PC-3 (cell line): ENCODE measurements at regions not wholly inside any gene's neighbourhood (a gene's known extent, or its start where the extent isn't known, plus 50 kb on each side); places are given as distances from the start of the nearest gene placed in this dataset.

Experiments used
- ATAC-seq: fragments of 200-7000 bp; cut with Tn5 transposase; 2 replicates; pipeline ENCODE4 v1.9.1; 2020; ENCODE audit warnings: mild to moderate bottlenecking, moderate library complexity
- BruUV-seq: library from RNA; stranded (reverse); fragments of 400-500 nt; replicated peaks from 2 replicates; lab custom pipeline; 2021; lab: Mats Ljungman, UMichigan
- CTCF ChIA-PET: fragments of 300-600 bp; sonication (Branson Sonifier 250); formaldehyde crosslinking; loops from one replicate; lab custom pipeline; 2022; ENCODE audit warnings: antibody characterized with exemption; lab: Charles Lee
- POLR2A ChIA-PET: fragments of 300-600 bp; sonication (Branson Sonifier 250); formaldehyde crosslinking; loops from one replicate; lab custom pipeline; 2022; ENCODE audit warnings: antibody characterized with exemption; ENCODE audit not compliant: unreplicated experiment; lab: Charles Lee
- DNase-seq: peaks from one replicate; pipeline ENCODE4 v3.0.0-alpha.2; 2015
- H2AFZ ChIP-seq: fragments of 300-600 bp; sonication (generic); 2 replicates; pipeline ENCODE4 v1.6.0; 2016; ENCODE audit warnings: antibody characterized with exemption, low read length
- H3F3A ChIP-seq: fragments of 300-600 bp; sonication (generic); one replicate; pipeline ENCODE4 v1.6.0; 2017; ENCODE audit warnings: antibody characterized with exemption, low read length, control low read depth, mild to moderate bottlenecking; ENCODE audit not compliant: unreplicated experiment
- H3K27ac ChIP-seq: fragments of 300-600 bp; sonication (generic); 2 replicates; pipeline ENCODE4 v1.5.1; 2016; ENCODE audit warnings: mild to moderate bottlenecking, low read length
- H3K27me3 ChIP-seq: fragments of 300-600 bp; sonication (generic); 2 replicates; pipeline ENCODE4 v1.6.1; 2016; ENCODE audit warnings: low read length, mixed read lengths
- H3K36me3 ChIP-seq: fragments of 300-600 bp; sonication (generic); 2 replicates; pipeline ENCODE4 v1.6.1; 2016; ENCODE audit warnings: low read depth, mixed run types, low read length, mixed read lengths
- H3K4me1 ChIP-seq: fragments of 300-600 bp; sonication (generic); 2 replicates; pipeline ENCODE4 v1.5.1; 2016; ENCODE audit warnings: low read length; ENCODE audit not compliant: insufficient read depth
- H3K4me2 ChIP-seq: fragments of 300-600 bp; sonication (generic); 2 replicates; pipeline ENCODE4 v1.6.0; 2016; ENCODE audit warnings: low read length
- H3K4me3 ChIP-seq: fragments of 300-600 bp; sonication (generic); 2 replicates; pipeline ENCODE4 v1.5.1; 2016; ENCODE audit warnings: mild to moderate bottlenecking, low read length, mixed read lengths
- H3K79me2 ChIP-seq: fragments of 300-600 bp; sonication (generic); 2 replicates; pipeline ENCODE4 v1.6.1; 2017; ENCODE audit warnings: low read length, mixed read lengths
- H3K9ac ChIP-seq: fragments of 300-600 bp; sonication (generic); 2 replicates; pipeline ENCODE4 v1.6.0; 2016; ENCODE audit warnings: mild to moderate bottlenecking, low read length
- H3K9me2 ChIP-seq: fragments of 300-600 bp; sonication (generic); replicated peaks from 2 replicates; pipeline ENCODE4 v1.6.1; 2016; ENCODE audit warnings: mixed run types, low read length, mixed read lengths
- H3K9me3 ChIP-seq: fragments of 300-600 bp; sonication (generic); 2 replicates; pipeline ENCODE4 v1.6.1; 2016; ENCODE audit warnings: low read length, mixed read lengths
- H4K20me1 ChIP-seq: fragments of 300-600 bp; sonication (generic); 2 replicates; pipeline ENCODE4 v1.6.1; 2016; ENCODE audit warnings: low read length, mixed read lengths
- EZH2 ChIP-seq: fragments of 300-600 bp; sonication (generic); IDR thresholded peaks from one replicate; pipeline ENCODE4 v1.6.1; 2017; ENCODE audit warnings: antibody characterized with exemption, mild to moderate bottlenecking, low read length; ENCODE audit not compliant: unreplicated experiment
- EZH2phosphoT487 ChIP-seq: fragments of 300-600 bp; sonication (generic); IDR thresholded peaks from 2 replicates; pipeline ENCODE4 v1.6.1; 2018; ENCODE audit warnings: mild to moderate bottlenecking, antibody characterized with exemption, low read length, borderline replicate concordance
- intact Hi-C: fragments of 100-400 bp; cut with micrococcal nuclease; formaldehyde crosslinking; loops from 2 replicates; pipeline ENCODE4 v1.9.0; 2023
- TF ChIP-seq, protein P1 (sequence below): fragments of 300-600 bp; sonication (generic); conservative IDR thresholded peaks from 2 replicates; pipeline ENCODE4 v1.5.1; 2017; ENCODE audit warnings: antibody characterized with exemption, low read depth, mild to moderate bottlenecking, low read length

GRCh38 chr15:37252530-37252929 lies 152.2 kb upstream of the MEIS2 start:
- H4K20me1 ChIP-seq: no peaks in the 10 kb centered on the region
- no TSS peak for BruUV-seq
- no peak overlapping the region for H3K4me3 ChIP-seq
- CTCF ChIA-PET: no interaction called here
- H3K9me2 ChIP-seq: no peaks in the 10 kb centered on the region
- H3K36me3 ChIP-seq: no peaks in the 10 kb centered on the region
- no peak overlapping the region for H3K27ac ChIP-seq
- no peaks in the 10 kb centered on the region for H3K4me1 ChIP-seq
- peaks cover 35% of the 10 kb centered on the region for H3K27me3 ChIP-seq
- DNase-seq (no peak), ATAC-seq (no peak)
- intact Hi-C loops: no loop called here
- no peak overlapping the region for H3K9ac ChIP-seq
- POLR2A ChIA-PET: no interaction called here
- no peak overlapping the region for H3K4me2 ChIP-seq
- no peaks in the 10 kb centered on the region for H3F3A ChIP-seq
- no peaks in the 10 kb centered on the region for H3K9me3 ChIP-seq
- H3K79me2 ChIP-seq: no peaks in the 10 kb centered on the region
- H2AFZ ChIP-seq: no peak overlapping the region
- no peak for TF ChIP-seq EZH2phosphoT487

GRCh38 chr15:37253877-37254276 lies 153.5 kb upstream of the MEIS2 start:
- H3K9ac ChIP-seq: no peak overlapping the region
- H3K4me1 ChIP-seq: no peaks in the 10 kb centered on the region
- no peak overlapping the region for H2AFZ ChIP-seq
- no peak overlapping the region for H3K27ac ChIP-seq
- DNase-seq: no peak
- H3K36me3 ChIP-seq: no peaks in the 10 kb centered on the region
- ChIA-PET CTCF (no interaction called here), POLR2A (no interaction called here)
- TF ChIP-seq EZH2phosphoT487 (no peak), EZH2 (no peak)
- TF ChIP-seq, protein P1, sequence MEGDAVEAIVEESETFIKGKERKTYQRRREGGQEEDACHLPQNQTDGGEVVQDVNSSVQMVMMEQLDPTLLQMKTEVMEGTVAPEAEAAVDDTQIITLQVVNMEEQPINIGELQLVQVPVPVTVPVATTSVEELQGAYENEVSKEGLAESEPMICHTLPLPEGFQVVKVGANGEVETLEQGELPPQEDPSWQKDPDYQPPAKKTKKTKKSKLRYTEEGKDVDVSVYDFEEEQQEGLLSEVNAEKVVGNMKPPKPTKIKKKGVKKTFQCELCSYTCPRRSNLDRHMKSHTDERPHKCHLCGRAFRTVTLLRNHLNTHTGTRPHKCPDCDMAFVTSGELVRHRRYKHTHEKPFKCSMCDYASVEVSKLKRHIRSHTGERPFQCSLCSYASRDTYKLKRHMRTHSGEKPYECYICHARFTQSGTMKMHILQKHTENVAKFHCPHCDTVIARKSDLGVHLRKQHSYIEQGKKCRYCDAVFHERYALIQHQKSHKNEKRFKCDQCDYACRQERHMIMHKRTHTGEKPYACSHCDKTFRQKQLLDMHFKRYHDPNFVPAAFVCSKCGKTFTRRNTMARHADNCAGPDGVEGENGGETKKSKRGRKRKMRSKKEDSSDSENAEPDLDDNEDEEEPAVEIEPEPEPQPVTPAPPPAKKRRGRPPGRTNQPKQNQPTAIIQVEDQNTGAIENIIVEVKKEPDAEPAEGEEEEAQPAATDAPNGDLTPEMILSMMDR: no peak
- no peaks in the 10 kb centered on the region for H4K20me1 ChIP-seq
- H3K4me3 ChIP-seq: no peak overlapping the region
- H3F3A ChIP-seq: no peaks in the 10 kb centered on the region
- H3K9me2 ChIP-seq: no peaks in the 10 kb centered on the region
- no peak for ATAC-seq
- no TSS peak for BruUV-seq
- H3K27me3 ChIP-seq: peaks cover 31% of the 10 kb centered on the region
- no peak overlapping the region for H3K4me2 ChIP-seq
- H3K9me3 ChIP-seq: no peaks in the 10 kb centered on the region
- intact Hi-C loops: no loop called here
- H3K79me2 ChIP-seq: no peaks in the 10 kb centered on the region

DNA sequence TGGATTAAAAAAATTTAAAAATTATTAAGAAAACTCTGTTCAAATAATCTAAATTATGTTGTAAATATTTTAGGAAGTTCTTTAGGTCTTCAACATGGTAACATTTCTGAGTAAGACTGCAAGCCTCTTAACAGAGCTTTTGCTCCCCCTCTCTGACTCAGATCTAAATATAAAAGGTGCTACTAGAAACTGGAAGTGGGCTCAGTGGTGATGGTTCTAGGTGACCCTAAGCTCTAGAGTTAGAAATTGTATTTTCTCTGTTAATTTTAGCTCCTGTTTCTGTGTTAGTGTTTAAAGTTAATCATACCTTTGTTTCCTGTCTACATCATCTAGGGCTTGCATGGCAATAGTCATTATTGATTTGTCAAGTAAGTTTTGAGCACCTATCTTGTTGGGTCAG lies 159.9 kb upstream of the MEIS2 start:
- no TSS peak for BruUV-seq
- ATAC-seq (no peak), DNase-seq (no peak)
- H3K27ac ChIP-seq: no peak overlapping the region
- H3K36me3 ChIP-seq: no peaks in the 10 kb centered on the region
- peaks cover 26% of the 10 kb centered on the region; the same call in 1 of the 2 replicates for H3K27me3 ChIP-seq
- CTCF ChIA-PET: no interaction called here
- no peaks in the 10 kb centered on the region for H4K20me1 ChIP-seq
- no peaks in the 10 kb centered on the region for H3K79me2 ChIP-seq
- no peaks in the 10 kb centered on the region for H3K4me1 ChIP-seq
- H3K9me3 ChIP-seq: no peaks in the 10 kb centered on the region
- H3K9ac ChIP-seq: no peak overlapping the region
- POLR2A ChIA-PET: no interaction called here
- no peaks in the 10 kb centered on the region for H3K9me2 ChIP-seq
- H3F3A ChIP-seq: no peaks in the 10 kb centered on the region
- H2AFZ ChIP-seq: no peak overlapping the region
- no peak overlapping the region for H3K4me3 ChIP-seq
- no peak overlapping the region for H3K4me2 ChIP-seq
- TF ChIP-seq, protein P1: no peak
- TF ChIP-seq EZH2: no peak
- TF ChIP-seq EZH2phosphoT487: no peak
- intact Hi-C loops: no loop called here
